A673 (cell line): ENCODE measurements at regions not wholly inside any gene's neighbourhood (a gene's known extent, or its start where the extent isn't known, plus 50 kb on each side); places are given as distances from the start of the nearest gene placed in this dataset.

Experiments
- BruUV-seq: library from RNA; stranded (reverse); fragments of 400-500 nt; replicated peaks from 2 replicates; lab custom pipeline; 2021; lab: Mats Ljungman, UMichigan
- CTCF ChIA-PET: fragments of 300-600 bp; sonication (Branson Sonifier 250); formaldehyde crosslinking; loops from one replicate; lab custom pipeline; 2022; ENCODE audit warnings: antibody characterized with exemption; lab: Charles Lee
- POLR2A ChIA-PET: fragments of 300-600 bp; sonication (Branson Sonifier 250); formaldehyde crosslinking; loops from one replicate; lab custom pipeline; 2022; ENCODE audit warnings: antibody characterized with exemption; ENCODE audit not compliant: low non-redundant PET; lab: Charles Lee
- DNase-seq: peaks from one replicate; pipeline ENCODE4 v3.0.0-alpha.2; 2015; ENCODE audit warnings: low spot score
- H3K27ac ChIP-seq: fragments of 200-600 bp; sonication (generic); 2 replicates; pipeline ENCODE4 v1.5.1; 2016; ENCODE audit warnings: mixed run types, low read depth, mild to moderate bottlenecking, mixed read lengths, antibody characterized with exemption, low read length; ENCODE audit not compliant: poor library complexity, severe bottlenecking
- H3K27me3 ChIP-seq: fragments of 200-600 bp; sonication (generic); replicated peaks from 2 replicates; pipeline ENCODE4 v1.6.1; 2017; ENCODE audit warnings: mixed run types, low read depth, mild to moderate bottlenecking, mixed read lengths, antibody characterized with exemption, low read length; ENCODE audit not compliant: insufficient read depth, poor library complexity
- H3K36me3 ChIP-seq: fragments of 200-600 bp; sonication (generic); 2 replicates; pipeline ENCODE4 v1.6.1; 2016; ENCODE audit warnings: mixed run types, mild to moderate bottlenecking, mixed read lengths, antibody characterized with exemption, low read length; ENCODE audit not compliant: insufficient read depth, poor library complexity, severe bottlenecking
- H3K4me1 ChIP-seq: fragments of 200-600 bp; sonication (generic); 2 replicates; pipeline ENCODE4 v1.6.1; 2017; ENCODE audit warnings: mixed run types, mild to moderate bottlenecking, mixed read lengths, antibody characterized with exemption, low read length; ENCODE audit not compliant: insufficient read depth, poor library complexity, severe bottlenecking
- H3K4me3 ChIP-seq: fragments of 200-600 bp; sonication (generic); 2 replicates; pipeline ENCODE4 v1.5.1; 2016; ENCODE audit warnings: low read depth, mixed run types, mild to moderate bottlenecking, mixed read lengths, low read length; ENCODE audit not compliant: poor library complexity, severe bottlenecking
- H3K9me3 ChIP-seq: fragments of 200-600 bp; sonication (generic); 2 replicates; pipeline ENCODE4 v1.6.1; 2016; ENCODE audit warnings: mixed run types, low read depth, mild to moderate bottlenecking, mixed read lengths, antibody characterized with exemption, low read length; ENCODE audit not compliant: poor library complexity, severe bottlenecking
- CTCF ChIP-seq: fragments of 300-800, 200-600 bp; sonication (generic); conservative IDR thresholded peaks from 2 replicates; pipeline ENCODE4 v1.5.1; 2017; ENCODE audit warnings: low read depth, mild to moderate bottlenecking, antibody characterized with exemption, low read length, moderate library complexity, mixed read lengths
- EZH2 ChIP-seq: fragments of 200-600 bp; sonication (generic); IDR thresholded peaks from 2 replicates; pipeline ENCODE4 v1.6.1; 2017; ENCODE audit warnings: borderline replicate concordance, low read depth, mild to moderate bottlenecking, mixed read lengths, antibody characterized with exemption, low read length; ENCODE audit not compliant: poor library complexity, severe bottlenecking
- intact Hi-C: fragments of 100-400 bp; cut with micrococcal nuclease; formaldehyde crosslinking; loops from one replicate; pipeline ENCODE4 v1.10.0; 2022; ENCODE audit not compliant: unreplicated experiment

GRCh38 chr12:118611295-118611694 lies 234.9 kb downstream of the SUDS3 start:
- DNase-seq = no peak
- Histone ChIP-seq H3K9me3 (no peaks in the 10 kb centered on the region), H3K36me3 (no peaks in the 10 kb centered on the region), H3K4me1 (no peaks in the 10 kb centered on the region), H3K27me3 (peaks cover 26% of the 10 kb centered on the region), H3K27ac (no peak overlapping the region), H3K4me3 (no peak overlapping the region)
- intact Hi-C loops = no loop called here
- TF ChIP-seq CTCF (no peak), EZH2 (no peak)
- ChIA-PET POLR2A (no interaction called here), CTCF (no interaction called here)
- BruUV-seq = no TSS peak

- peaks cover 26% of the 10 kb centered on the region for H3K27me3 ChIP-seq
- no peaks in the 10 kb centered on the region for H3K4me1 ChIP-seq
- ChIA-PET CTCF (no interaction called here), POLR2A (no interaction called here)
- no peak for DNase-seq
- H3K4me3 ChIP-seq = no peak overlapping the region
- no peak overlapping the region for H3K27ac ChIP-seq
- TF ChIP-seq EZH2 (no peak), CTCF (no peak)
- intact Hi-C loops = no loop called here
- H3K36me3 ChIP-seq = no peaks in the 10 kb centered on the region
- no TSS peak for BruUV-seq
- H3K9me3 ChIP-seq = no peaks in the 10 kb centered on the region
Measured at GRCh38 chr12:118611770-118612169, 235.4 kb downstream of the SUDS3 start.

GRCh38 chr12:118617611-118618450 lies 241.5 kb downstream of the SUDS3 start:
- Histone ChIP-seq H3K9me3 (no peaks in the 10 kb centered on the region), H3K36me3 (no peaks in the 10 kb centered on the region), H3K4me1 (no peaks in the 10 kb centered on the region), H3K4me3 (no peak overlapping the region), H3K27ac (no peak overlapping the region), H3K27me3 (peaks cover 11% of the 10 kb centered on the region)
- TF ChIP-seq EZH2 = no peak
- TF ChIP-seq CTCF = no peak
- intact Hi-C loops = no loop called here
- POLR2A ChIA-PET = interaction anchor here (0.6 kb wide), 1 partner anchor 328 kb away, joined by 3 read pairs; no protein-coding TSS in a partner anchor
- DNase-seq = no peak
- no TSS peak for BruUV-seq
- CTCF ChIA-PET = no interaction called here
